Heart right ventricle (tissue), 16 donors: ENCODE measurements at regions not wholly inside any gene's neighbourhood (a gene's known extent, or its start where the extent isn't known, plus 50 kb on each side); places are given as distances from the start of the nearest gene placed in this dataset.

ENCODE experiments used
- ATAC-seq, 8 donors: fragments of 200-7000 bp; cut with Tn5 transposase; one replicate each; pipeline ENCODE4 v1.9.1; 2020; ENCODE audit warnings: mild to moderate bottlenecking in 8 of 8, moderate library complexity in 8 of 8, moderate number of reproducible peaks in 1 of 8
- DNase-seq, 2 donors: peaks; one replicate each; pipeline ENCODE4 v3.0.0-alpha.2; 2020
- H3K27ac ChIP-seq, 10 donors: fragments of 200-600 bp; sonication (generic) in 2 of 10; one replicate each; pipeline versions ENCODE4 v1.5.0 to v1.8.0; 2020 to 2022; ENCODE audit warnings: mild to moderate bottlenecking in 3 of 10
- H3K27me3 ChIP-seq, 7 donors: fragments of 200-600 bp; one replicate each; pipeline ENCODE4 v1.8.0; 2021 to 2022; ENCODE audit warnings: mild to moderate bottlenecking in 2 of 7
- H3K36me3 ChIP-seq, 9 donors: fragments of 200-600 bp; sonication (generic) in 1 of 9; one replicate each; pipeline versions ENCODE4 v1.5.0 to v1.8.0; 2020 to 2022; ENCODE audit warnings: mild to moderate bottlenecking in 2 of 9
- H3K4me1 ChIP-seq, 9 donors: fragments of 200-600 bp; sonication (generic) in 1 of 9; one replicate each; pipeline versions ENCODE4 v1.5.0 to v1.8.0; 2020 to 2022; ENCODE audit warnings: mild to moderate bottlenecking in 4 of 9
- H3K4me3 ChIP-seq, 10 donors: fragments of 200-600 bp; sonication (generic) in 2 of 10; one replicate each; pipeline versions ENCODE4 v1.5.0 to v1.8.0; 2020 to 2022; ENCODE audit warnings: mild to moderate bottlenecking in 7 of 10, moderate library complexity in 2 of 10
- H3K9me3 ChIP-seq, 11 donors: fragments of 200-600 bp in 10 of 11; sonication (generic) in 2 of 11; one replicate each; pipeline versions ENCODE4 v1.5.0 to v1.8.0; 2013 to 2022; ENCODE audit warnings: mild to moderate bottlenecking in 2 of 11, control low read depth in 1 of 11, moderate library complexity in 1 of 11
- CTCF ChIP-seq, 9 donors: fragments of 200-600 bp; sonication (generic) in 2 of 9; IDR thresholded peaks; one replicate each; pipeline versions ENCODE4 v1.5.0 to v1.8.0; 2021 to 2022; ENCODE audit warnings: antibody characterized with exemption in 9 of 9, mild to moderate bottlenecking in 5 of 9, moderate library complexity in 1 of 9
- WGBS, 2 donors: extraction: QIAGEN DNeasy Blood & Tissue Kit; methylation state at CpG; one replicate each; pipeline ENCODE4 v1.1.7; 2013; ENCODE audit warnings: inconsistent platforms in 1 of 2; 5-methylcytosine and 5-hydroxymethylcytosine counted together
- intact Hi-C, 10 donors: fragments of 100-400 bp; cut with DNase I; formaldehyde crosslinking; loops; one replicate each; pipeline versions ENCODE4 v1.11.1 to v1.14.2; 2022
- donor health status: Arrhythmogenic right ventricular cardiomyopathy.
- donor health status: ischemic (EF 13 %, LVEDD 7.1; RV severe dilation, severe dysfunction).
- donor health status: healthy with polysubstance abuse.
- donor health status: DM: no; HTN: yes; CAD: no.
- donor health status: DM: no; HTN: no; CAD: no.
- donor health status: ischemic (EF 25% LVEDD 6.9; RV normal size, moderate dysfunction).
- donor health status: ischemic (EF 25% LVEDD 5.7; RV mildly dilated, moderate dysfunction).
- donor health status: healthy.
- donor health status: DM: yes; HTN: yes; CAD: no.
- donor health status: Ischemic cardiomyopathy.
- donor health status: ischemic (EF 35%, LVEDD 5.7; RV mildly dilated, moderate dysfunction).
- donor health status: nonischemic (EF 11% LVEDD 7.7; RV severe dilation, severe dysfunction).
- donor health status: DM: yes; HTN: yes; CAD: no.
- donor health status: PGD.
- donor health status: ischemic (EF 29% LVEDD 5.4; RV normal size, mild dysfunction).
- donor health status: nonischemic (EF 23%, LVEDD 6.1; RV moderate dilation, normal function).

GRCh38 chr10:90168244-90168643 lies 466.9 kb downstream of the KIF20B start:
- Histone ChIP-seq H3K27ac (no peak overlapping the region), H3K4me3 (no peak overlapping the region), H3K36me3 (no peaks in the 10 kb centered on the region), H3K27me3 (no peaks in the 10 kb centered on the region), H3K4me1 (no peaks in the 10 kb centered on the region), H3K9me3 (peaks cover 0 to 21% (median 8%) of the 10 kb centered on the region in 11 donors)
- no peak for ATAC-seq
- 82 to 84% methylated on average over 7 of the region's 7 CpGs for WGBS, 2 donors
- DNase-seq: no peak
- no peak for TF ChIP-seq CTCF (IDR thresholded peaks at IDR 0.05)
- intact Hi-C loops: no loop called here

GRCh38 chr10:90171014-90171722 lies 469.8 kb downstream of the KIF20B start:
- Histone ChIP-seq H3K27ac (no peak overlapping the region), H3K27me3 (no peaks in the 10 kb centered on the region), H3K4me3 (no peak overlapping the region), H3K9me3 (peaks cover 0 to 21% (median 5%) of the 10 kb centered on the region in 11 donors), H3K4me1 (no peaks in the 10 kb centered on the region), H3K36me3 (no peaks in the 10 kb centered on the region)
- intact Hi-C loops: no loop called here
- 51 to 59% methylated on average over 2 of the region's 2 CpGs for WGBS, 2 donors
- no peak for ATAC-seq
- no peak for DNase-seq
- TF ChIP-seq CTCF (IDR thresholded peaks at IDR 0.05): no peak

GRCh38 chr10:90174531-90174930 lies 473.1 kb downstream of the KIF20B start:
- no peak overlapping the region for H3K4me3 ChIP-seq
- no peak for ATAC-seq
- peaks cover 0 to 8% (median 0%) of the 10 kb centered on the region in 11 donors for H3K9me3 ChIP-seq
- intact Hi-C loops: no loop called here
- no peak overlapping the region for H3K27ac ChIP-seq
- H3K36me3 ChIP-seq: no peaks in the 10 kb centered on the region
- WGBS, 2 donors: 72 to 80% methylated on average over 3 of the region's 3 CpGs
- DNase-seq: no peak
- H3K27me3 ChIP-seq: no peaks in the 10 kb centered on the region
- no peak for TF ChIP-seq CTCF (IDR thresholded peaks at IDR 0.05)
- no peaks in the 10 kb centered on the region for H3K4me1 ChIP-seq

- Histone ChIP-seq H3K4me1 (no peaks in the 10 kb centered on the region), H3K27me3 (no peaks in the 10 kb centered on the region), H3K36me3 (no peaks in the 10 kb centered on the region), H3K27ac (no peak overlapping the region), H3K4me3 (no peak overlapping the region), H3K9me3 (peaks cover 0 to 8% (median 0%) of the 10 kb centered on the region in 11 donors)
- ATAC-seq (peak in 6 of 8 donors; percentile 46 to 87 (median 82)), DNase-seq (peak in 1 of 2 donors; percentile 21)
- TF ChIP-seq CTCF (IDR thresholded peaks at IDR 0.05): no peak
- 67 to 77% methylated on average over 7 of the region's 7 CpGs for WGBS, 2 donors
- intact Hi-C loops: no loop called here
These were observed 473.8 kb downstream of the KIF20B start for GRCh38 chr10:90175161-90175681.
